WTC11 (cell line): ENCODE measurements at regions not wholly inside any gene's neighbourhood (a gene's known extent, or its start where the extent isn't known, plus 50 kb on each side); places are given as distances from the start of the nearest gene placed in this dataset.

ENCODE experiments used
- ATAC-seq: fragments of 200-7000 bp; cut with Tn5 transposase; 2 replicates; pipeline ENCODE4 v1.10.0; 2021; ENCODE audit warnings: mild to moderate bottlenecking, moderate library complexity
- CTCF ChIA-PET: fragments of 300-600 bp; sonication (Branson Sonifier 250); formaldehyde crosslinking; loops from one replicate; lab custom pipeline; 2021; ENCODE audit warnings: antibody characterized with exemption; lab: Charles Lee
- POLR2A ChIA-PET: fragments of 350-600 bp; sonication (Branson Sonifier 250); formaldehyde crosslinking; loops from one replicate; lab custom pipeline; 2021; ENCODE audit warnings: antibody characterized with exemption; lab: Charles Lee
- DNase-seq: peaks from one replicate; pipeline ENCODE4 v3.0.0; 2021; ENCODE audit warnings: low spot score
- H3K27ac Mint-ChIP-seq: 2 replicates; pipeline ENCODE4 v1.8.0; 2021; ENCODE audit warnings: mixed read lengths
- H3K27me3 Mint-ChIP-seq: 2 replicates; pipeline ENCODE4 v1.8.0; 2021; ENCODE audit warnings: low read depth, mild to moderate bottlenecking, moderate library complexity, mixed read lengths
- H3K36me3 Mint-ChIP-seq: 2 replicates; pipeline ENCODE4 v1.8.0; 2021; ENCODE audit warnings: mixed read lengths
- H3K4me1 Mint-ChIP-seq: 2 replicates; pipeline ENCODE4 v1.8.0; 2022; ENCODE audit warnings: mixed read lengths
- H3K4me3 Mint-ChIP-seq: 2 replicates; pipeline ENCODE4 v1.8.0; 2021; ENCODE audit warnings: mild to moderate bottlenecking, moderate library complexity, mixed read lengths
- H3K9me3 Mint-ChIP-seq: 2 replicates; pipeline ENCODE4 v1.8.0; 2021; ENCODE audit warnings: mixed read lengths
- EMX1 ChIP-seq: fragments of 250-450 bp; sonication (Bioruptor Pico); IDR thresholded peaks from 2 replicates; pipeline ENCODE4 v1.8.0; 2021; ENCODE audit warnings: mild to moderate bottlenecking
- GABPB1 ChIP-seq: sonication (generic); formaldehyde crosslinking; IDR thresholded peaks from 2 replicates; pipeline ENCODE4 v1.8.1; 2023; ENCODE audit warnings: mild to moderate bottlenecking, missing genetic modification reagents
- JAZF1 ChIP-seq: fragments of 250-450 bp; sonication (Bioruptor Pico); IDR thresholded peaks from 2 replicates; pipeline ENCODE4 v1.9.0; 2021; ENCODE audit warnings: moderate library complexity, mild to moderate bottlenecking, inconsistent platforms
- JUN ChIP-seq: sonication (generic); formaldehyde crosslinking; IDR thresholded peaks from 2 replicates; pipeline ENCODE4 v1.8.0; 2023; ENCODE audit warnings: mild to moderate bottlenecking, missing genetic modification reagents
- MXD4 ChIP-seq: fragments of 250-450 bp; sonication (Bioruptor Pico); IDR thresholded peaks from 2 replicates; pipeline ENCODE4 v1.8.0; 2021; ENCODE audit warnings: mild to moderate bottlenecking, moderate library complexity, borderline replicate concordance
- NR1H2 ChIP-seq: sonication (generic); formaldehyde crosslinking; IDR thresholded peaks from 2 replicates; pipeline ENCODE4 v1.9.0; 2021; ENCODE audit warnings: mild to moderate bottlenecking, moderate library complexity, missing genetic modification reagents
- SMAD3 ChIP-seq: sonication (generic); formaldehyde crosslinking; IDR thresholded peaks from 2 replicates; pipeline ENCODE4 v1.8.0; 2022; ENCODE audit warnings: missing genetic modification reagents, mild to moderate bottlenecking, borderline replicate concordance
- TEAD1 ChIP-seq: sonication (generic); formaldehyde crosslinking; IDR thresholded peaks from 2 replicates; pipeline ENCODE4 v1.8.0; 2022; ENCODE audit warnings: mild to moderate bottlenecking, missing genetic modification reagents
- TEAD4 ChIP-seq: sonication (generic); formaldehyde crosslinking; IDR thresholded peaks from 2 replicates; pipeline ENCODE4 v1.8.0; 2022; ENCODE audit warnings: mild to moderate bottlenecking, missing genetic modification reagents
- TF ChIP-seq, protein P1 (sequence below): sonication (generic); formaldehyde crosslinking; IDR thresholded peaks from 2 replicates; pipeline ENCODE4 v1.8.0; 2022; ENCODE audit warnings: missing genetic modification reagents
- TF ChIP-seq, protein P2 (sequence below): sonication (generic); formaldehyde crosslinking; conservative IDR thresholded peaks from 2 replicates; pipeline ENCODE4 v1.8.1; 2023; ENCODE audit warnings: mild to moderate bottlenecking, low read depth, missing genetic modification reagents, moderate library complexity
- TF ChIP-seq, protein P3 (sequence below): sonication (generic); formaldehyde crosslinking; conservative IDR thresholded peaks from 2 replicates; pipeline ENCODE4 v1.8.1; 2022; ENCODE audit warnings: mild to moderate bottlenecking, missing genetic modification reagents
- TF ChIP-seq, protein P4 (sequence below): sonication (generic); formaldehyde crosslinking; IDR thresholded peaks from 2 replicates; pipeline ENCODE4 v1.8.0; 2022; ENCODE audit warnings: mild to moderate bottlenecking, missing genetic modification reagents

DNA sequence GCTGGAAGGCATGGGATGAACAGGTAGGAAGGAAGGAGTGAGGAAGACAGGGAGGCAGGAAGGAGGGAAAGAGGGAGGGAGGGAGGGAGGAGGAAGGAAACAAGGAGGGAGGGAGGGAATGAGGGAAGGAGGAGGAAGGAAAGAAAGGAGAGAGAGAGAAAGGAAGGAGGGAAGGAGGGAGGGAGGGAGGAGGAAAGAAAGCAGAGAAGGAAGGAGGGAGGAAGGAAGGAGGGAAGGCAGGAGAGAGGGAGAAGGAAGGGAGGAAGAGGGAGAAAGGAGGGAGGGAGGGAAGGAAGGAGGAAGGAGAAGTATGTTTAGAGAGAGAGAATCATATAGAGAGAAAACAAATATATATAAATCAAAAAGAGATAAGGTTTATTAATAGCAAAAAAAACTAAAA lies 175.9 kb upstream of the FOXN3 start (continued):
- TF ChIP-seq SMAD3 (CRISPR knock-in tag) (no peak), JUN (CRISPR knock-in tag) (no peak), JAZF1 (CRISPR knock-in tag) (no peak), NR1H2 (CRISPR knock-in tag) (no peak), TEAD4 (no peak), GABPB1 (CRISPR knock-in tag) (no peak), TEAD1 (no peak), EMX1 (CRISPR knock-in tag) (no peak)
- TF ChIP-seq, protein P1, sequence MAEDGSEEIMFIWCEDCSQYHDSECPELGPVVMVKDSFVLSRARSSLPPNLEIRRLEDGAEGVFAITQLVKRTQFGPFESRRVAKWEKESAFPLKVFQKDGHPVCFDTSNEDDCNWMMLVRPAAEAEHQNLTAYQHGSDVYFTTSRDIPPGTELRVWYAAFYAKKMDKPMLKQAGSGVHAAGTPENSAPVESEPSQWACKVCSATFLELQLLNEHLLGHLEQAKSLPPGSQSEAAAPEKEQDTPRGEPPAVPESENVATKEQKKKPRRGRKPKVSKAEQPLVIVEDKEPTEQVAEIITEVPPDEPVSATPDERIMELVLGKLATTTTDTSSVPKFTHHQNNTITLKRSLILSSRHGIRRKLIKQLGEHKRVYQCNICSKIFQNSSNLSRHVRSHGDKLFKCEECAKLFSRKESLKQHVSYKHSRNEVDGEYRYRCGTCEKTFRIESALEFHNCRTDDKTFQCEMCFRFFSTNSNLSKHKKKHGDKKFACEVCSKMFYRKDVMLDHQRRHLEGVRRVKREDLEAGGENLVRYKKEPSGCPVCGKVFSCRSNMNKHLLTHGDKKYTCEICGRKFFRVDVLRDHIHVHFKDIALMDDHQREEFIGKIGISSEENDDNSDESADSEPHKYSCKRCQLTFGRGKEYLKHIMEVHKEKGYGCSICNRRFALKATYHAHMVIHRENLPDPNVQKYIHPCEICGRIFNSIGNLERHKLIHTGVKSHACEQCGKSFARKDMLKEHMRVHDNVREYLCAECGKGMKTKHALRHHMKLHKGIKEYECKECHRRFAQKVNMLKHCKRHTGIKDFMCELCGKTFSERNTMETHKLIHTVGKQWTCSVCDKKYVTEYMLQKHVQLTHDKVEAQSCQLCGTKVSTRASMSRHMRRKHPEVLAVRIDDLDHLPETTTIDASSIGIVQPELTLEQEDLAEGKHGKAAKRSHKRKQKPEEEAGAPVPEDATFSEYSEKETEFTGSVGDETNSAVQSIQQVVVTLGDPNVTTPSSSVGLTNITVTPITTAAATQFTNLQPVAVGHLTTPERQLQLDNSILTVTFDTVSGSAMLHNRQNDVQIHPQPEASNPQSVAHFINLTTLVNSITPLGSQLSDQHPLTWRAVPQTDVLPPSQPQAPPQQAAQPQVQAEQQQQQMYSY: no peak
- TF ChIP-seq, protein P2, sequence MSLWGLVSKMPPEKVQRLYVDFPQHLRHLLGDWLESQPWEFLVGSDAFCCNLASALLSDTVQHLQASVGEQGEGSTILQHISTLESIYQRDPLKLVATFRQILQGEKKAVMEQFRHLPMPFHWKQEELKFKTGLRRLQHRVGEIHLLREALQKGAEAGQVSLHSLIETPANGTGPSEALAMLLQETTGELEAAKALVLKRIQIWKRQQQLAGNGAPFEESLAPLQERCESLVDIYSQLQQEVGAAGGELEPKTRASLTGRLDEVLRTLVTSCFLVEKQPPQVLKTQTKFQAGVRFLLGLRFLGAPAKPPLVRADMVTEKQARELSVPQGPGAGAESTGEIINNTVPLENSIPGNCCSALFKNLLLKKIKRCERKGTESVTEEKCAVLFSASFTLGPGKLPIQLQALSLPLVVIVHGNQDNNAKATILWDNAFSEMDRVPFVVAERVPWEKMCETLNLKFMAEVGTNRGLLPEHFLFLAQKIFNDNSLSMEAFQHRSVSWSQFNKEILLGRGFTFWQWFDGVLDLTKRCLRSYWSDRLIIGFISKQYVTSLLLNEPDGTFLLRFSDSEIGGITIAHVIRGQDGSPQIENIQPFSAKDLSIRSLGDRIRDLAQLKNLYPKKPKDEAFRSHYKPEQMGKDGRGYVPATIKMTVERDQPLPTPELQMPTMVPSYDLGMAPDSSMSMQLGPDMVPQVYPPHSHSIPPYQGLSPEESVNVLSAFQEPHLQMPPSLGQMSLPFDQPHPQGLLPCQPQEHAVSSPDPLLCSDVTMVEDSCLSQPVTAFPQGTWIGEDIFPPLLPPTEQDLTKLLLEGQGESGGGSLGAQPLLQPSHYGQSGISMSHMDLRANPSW (CRISPR knock-in tag): no peak
- TF ChIP-seq, protein P3, sequence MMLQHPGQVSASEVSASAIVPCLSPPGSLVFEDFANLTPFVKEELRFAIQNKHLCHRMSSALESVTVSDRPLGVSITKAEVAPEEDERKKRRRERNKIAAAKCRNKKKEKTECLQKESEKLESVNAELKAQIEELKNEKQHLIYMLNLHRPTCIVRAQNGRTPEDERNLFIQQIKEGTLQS (CRISPR knock-in tag): no peak
- TF ChIP-seq, protein P4, sequence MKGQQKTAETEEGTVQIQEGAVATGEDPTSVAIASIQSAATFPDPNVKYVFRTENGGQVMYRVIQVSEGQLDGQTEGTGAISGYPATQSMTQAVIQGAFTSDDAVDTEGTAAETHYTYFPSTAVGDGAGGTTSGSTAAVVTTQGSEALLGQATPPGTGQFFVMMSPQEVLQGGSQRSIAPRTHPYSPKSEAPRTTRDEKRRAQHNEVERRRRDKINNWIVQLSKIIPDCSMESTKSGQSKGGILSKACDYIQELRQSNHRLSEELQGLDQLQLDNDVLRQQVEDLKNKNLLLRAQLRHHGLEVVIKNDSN: no peak
- TF ChIP-seq, all 79 proteins: peak for 0

DNA sequence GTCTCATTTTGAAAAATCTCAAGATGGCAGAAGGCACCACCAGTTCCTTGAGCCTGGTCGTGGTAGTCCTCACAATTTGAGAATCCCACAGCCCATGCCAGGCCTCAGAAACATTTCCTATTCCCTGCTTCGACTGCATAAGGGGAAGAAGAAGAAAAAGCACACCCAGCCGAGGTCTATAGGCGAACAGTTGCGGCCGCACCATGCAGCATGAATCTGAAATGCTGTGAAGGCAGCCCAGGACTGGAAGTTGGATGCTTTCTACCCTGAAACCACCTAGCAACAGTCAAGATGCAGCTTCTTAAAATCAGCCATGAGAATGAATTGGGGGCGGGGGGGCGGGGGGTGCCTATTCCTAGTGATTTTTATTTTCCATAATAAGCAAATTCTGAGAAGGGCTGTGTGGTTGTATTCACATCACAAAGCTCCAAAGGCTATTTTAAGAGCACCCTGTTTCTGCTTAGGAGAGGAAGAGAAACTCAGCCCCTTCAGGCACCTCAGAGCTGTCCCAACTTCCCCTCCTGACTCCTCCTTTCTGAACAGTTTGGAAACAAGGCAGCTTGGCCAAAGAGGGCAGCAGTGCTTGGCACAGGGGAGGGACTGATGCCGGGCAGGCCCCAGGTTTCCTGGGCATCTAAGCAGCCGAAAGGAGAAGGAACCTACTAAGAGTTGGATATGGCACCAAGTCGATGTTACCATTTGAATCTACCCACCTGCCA lies 172.5 kb upstream of the FOXN3 start:
- TF ChIP-seq SMAD3 (CRISPR knock-in tag): no peak
- H3K4me3 Mint-ChIP-seq: no peak overlapping the region
- H3K4me1 Mint-ChIP-seq: peaks cover 66% of the 10 kb centered on the region
- H3K27ac Mint-ChIP-seq: peak overlapping the region; percentile 16; the same call in 1 of the 2 replicates
- no peaks in the 10 kb centered on the region for H3K27me3 Mint-ChIP-seq
- ATAC-seq (no peak), DNase-seq (no peak)
- H3K36me3 Mint-ChIP-seq: peaks cover 28% of the 10 kb centered on the region
- H3K9me3 Mint-ChIP-seq: peaks cover 7% of the 10 kb centered on the region
- POLR2A ChIA-PET: interaction anchor here (0.6 kb wide), 1 partner anchor 299 kb away, joined by 3 read pairs; no protein-coding TSS in a partner anchor
- CTCF ChIA-PET: interaction anchor here (0.9 kb wide), 1 partner anchor 384 kb away, joined by 7 read pairs; no protein-coding TSS in a partner anchor

- Mint-ChIP-seq H3K4me3 (no peak overlapping the region), H3K27ac (peak overlapping the region; percentile 57; the same call in 1 of the 2 replicates), H3K9me3 (peaks cover 7% of the 10 kb centered on the region), H3K36me3 (peaks cover 21% of the 10 kb centered on the region), H3K27me3 (no peaks in the 10 kb centered on the region), H3K4me1 (peaks cover 66% of the 10 kb centered on the region)
- ATAC-seq (no peak), DNase-seq (no peak)
- TF ChIP-seq MXD4 (CRISPR knock-in tag): no peak
- ChIA-PET CTCF (interaction anchor here (0.9 kb wide), 1 partner anchor 385 kb away, joined by 7 read pairs; no protein-coding TSS in a partner anchor), POLR2A (interaction anchor here (0.6 kb wide), 2 partner anchors 14 to 299 kb away, joined by 3 read pairs; no protein-coding TSS in a partner anchor)
These were observed 171.8 kb upstream of the FOXN3 start for GRCh38 chr14:89588840-89589296.
